Ascending aorta (tissue), 2 donors: ENCODE measurements at regions not wholly inside any gene's neighbourhood (a gene's known extent, or its start where the extent isn't known, plus 50 kb on each side); places are given as distances from the start of the nearest gene placed in this dataset.
"Not testable (repeated sequence)": the region's sequence is repeated elsewhere in the genome, so short reads cannot be mapped to it uniquely, and the experiment has no call there.

Source experiments
- DNase-seq, 2 donors: peaks; one replicate each; pipeline ENCODE4 v3.0.0-alpha.2; 2019; ENCODE audit warnings: low spot score in 2 of 2
- H3K27ac ChIP-seq, 2 donors: fragments of 200-600 bp; sonication (generic); one replicate each; pipeline ENCODE4 v1.5.1; 2016 to 2017; ENCODE audit warnings: mild to moderate bottlenecking in 1 of 2
- H3K27me3 ChIP-seq: fragments of 200-600 bp; sonication (generic); one replicate; pipeline ENCODE4 v1.5.1; 2017
- H3K36me3 ChIP-seq, 2 donors: fragments of 200-600 bp; sonication (generic); one replicate each; pipeline ENCODE4 v1.5.1; 2016
- H3K4me1 ChIP-seq, 2 donors: fragments of 200-600 bp; sonication (generic); one replicate each; pipeline ENCODE4 v1.5.1; 2016 to 2017; ENCODE audit warnings: mild to moderate bottlenecking in 1 of 2
- H3K4me3 ChIP-seq, 2 donors: fragments of 200-600 bp; sonication (generic); one replicate each; pipeline ENCODE4 v1.5.1; 2016 to 2017; ENCODE audit warnings: mild to moderate bottlenecking in 1 of 2
- H3K9me3 ChIP-seq, 2 donors: fragments of 200-600 bp; sonication (generic); one replicate each; pipeline ENCODE4 v1.5.1; 2016
- CTCF ChIP-seq, 3 experiments: fragments of 200-600 bp in 2 of 3; fragments of 450-650 bp in 1 of 3; sonication (generic) in 2 of 3; IDR thresholded peaks; one replicate each; pipeline ENCODE4 v1.5.1; 2016 to 2019; ENCODE audit warnings: antibody characterized with exemption in 3 of 3, mild to moderate bottlenecking in 1 of 3, moderate library complexity in 1 of 3
- intact Hi-C: fragments of 100-400 bp; cut with DNase I; formaldehyde crosslinking; loops from one replicate; pipeline ENCODE4 v1.15.1; 2023

GRCh38 chr2:31642707-31643106, 62.0 kb upstream of the SRD5A2 start:
- no peak for DNase-seq
- Histone ChIP-seq H3K4me3 (no peak overlapping the region), H3K4me1 (no peaks in the 10 kb centered on the region), H3K36me3 (no peaks in the 10 kb centered on the region), H3K27me3 (no peaks in the 10 kb centered on the region), H3K9me3 (no peaks in the 10 kb centered on the region), H3K27ac (no peak overlapping the region)
- no peak for TF ChIP-seq CTCF (IDR thresholded peaks at IDR 0.05)
- intact Hi-C loops = no loop called here

- H3K9me3 ChIP-seq, intact Hi-C loops, H3K36me3 ChIP-seq, H3K27ac ChIP-seq, DNase-seq, H3K4me1 ChIP-seq, H3K4me3 ChIP-seq, H3K27me3 ChIP-seq: not testable (repeated sequence)
Measured at GRCh38 chr2:31632201-31632600, 51.5 kb upstream of the SRD5A2 start.
